Activated naive CD4-positive, alpha-beta T cell treated with anti-CD3 and anti-CD28 coated beads, Interleukin-2, amount 10 ng/mL, durations not matched to agents 7 days and 5 days (primary cell): ENCODE measurements at regions not wholly inside any gene's neighbourhood (a gene's known extent, or its start where the extent isn't known, plus 50 kb on each side); places are given as distances from the start of the nearest gene placed in this dataset.

ENCODE experiments used
- CTCF ChIA-PET: fragments of 350-600 bp; sonication (Branson Sonifier 250); formaldehyde crosslinking; loops from one replicate; lab custom pipeline; 2021; ENCODE audit warnings: antibody characterized with exemption; lab: Charles Lee
- DNase-seq: peaks from one replicate; pipeline ENCODE4 v3.0.0-alpha.2; 2020
- H3K27ac Mint-ChIP-seq: one replicate; pipeline ENCODE4 v1.8.0; 2021; ENCODE audit warnings: mild to moderate bottlenecking, moderate library complexity, mixed read lengths
- H3K27me3 Mint-ChIP-seq: one replicate; pipeline ENCODE4 v1.8.0; 2021; ENCODE audit warnings: mild to moderate bottlenecking, mixed read lengths
- H3K36me3 Mint-ChIP-seq: one replicate; pipeline ENCODE4 v1.8.0; 2021; ENCODE audit warnings: mixed read lengths
- H3K4me1 Mint-ChIP-seq: one replicate; pipeline ENCODE4 v1.8.0; 2021; ENCODE audit warnings: mixed read lengths
- H3K4me3 Mint-ChIP-seq: one replicate; pipeline ENCODE4 v1.8.0; 2021; ENCODE audit warnings: mild to moderate bottlenecking, moderate library complexity, mixed read lengths
- H3K9me3 Mint-ChIP-seq: one replicate; pipeline ENCODE4 v1.8.0; 2021; ENCODE audit warnings: mixed read lengths

GRCh38 chr10:34001087-34001580, 666.7 kb upstream of the NRP1 start:
- Mint-ChIP-seq H3K27ac (no peak overlapping the region), H3K4me1 (no peaks in the 10 kb centered on the region), H3K36me3 (no peaks in the 10 kb centered on the region), H3K27me3 (no peaks in the 10 kb centered on the region), H3K9me3 (no peaks in the 10 kb centered on the region), H3K4me3 (no peak overlapping the region)
- CTCF ChIA-PET: no interaction called here
- DNase-seq: no peak

DNA sequence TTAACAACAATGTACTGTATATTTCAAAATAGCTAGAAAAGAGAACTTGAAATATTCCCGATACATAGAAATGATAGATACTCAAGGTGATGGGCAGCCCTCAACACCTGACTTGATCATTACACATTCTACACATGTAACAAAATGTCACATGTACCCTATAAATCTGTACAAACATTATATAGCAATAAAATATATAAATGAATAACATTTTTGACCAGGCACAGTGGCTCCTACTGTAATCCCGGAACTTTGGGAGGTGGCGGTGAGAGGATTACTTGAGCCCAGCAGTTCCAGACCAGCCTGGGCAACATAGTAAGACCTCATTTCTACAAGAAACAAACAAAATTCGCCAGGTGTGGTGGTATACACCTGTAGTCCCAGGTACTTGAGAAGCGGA, 659.5 kb upstream of the NRP1 start:
- H3K36me3 Mint-ChIP-seq: no peaks in the 10 kb centered on the region
- CTCF ChIA-PET: no interaction called here
- H3K27me3 Mint-ChIP-seq: no peaks in the 10 kb centered on the region
- peaks cover 3% of the 10 kb centered on the region for H3K9me3 Mint-ChIP-seq
- no peak overlapping the region for H3K27ac Mint-ChIP-seq
- DNase-seq: no peak
- no peaks in the 10 kb centered on the region for H3K4me1 Mint-ChIP-seq
- no peak overlapping the region for H3K4me3 Mint-ChIP-seq

DNA sequence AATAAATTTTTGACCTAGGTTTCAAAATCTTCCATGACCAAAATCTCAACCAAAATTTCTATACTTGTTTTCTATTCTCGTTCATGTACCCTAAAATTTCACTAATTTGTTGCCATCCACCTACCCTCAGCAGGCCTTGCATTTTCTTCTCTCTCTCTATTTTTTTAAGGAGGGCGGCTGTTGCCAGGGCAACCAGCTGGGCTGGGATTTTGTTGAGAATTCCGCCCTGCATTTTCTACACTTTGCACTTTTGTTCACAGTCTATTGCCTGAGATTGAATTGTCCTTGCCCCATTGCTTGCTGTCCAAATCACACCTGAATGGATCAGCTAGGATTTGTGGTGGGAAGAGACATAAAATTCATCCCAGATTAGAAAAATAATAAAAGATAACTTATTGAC, 657.5 kb upstream of the NRP1 start:
- H3K36me3 Mint-ChIP-seq: no peaks in the 10 kb centered on the region
- H3K4me1 Mint-ChIP-seq: no peaks in the 10 kb centered on the region
- no peak overlapping the region for H3K27ac Mint-ChIP-seq
- no peak for DNase-seq
- peaks cover 6% of the 10 kb centered on the region for H3K9me3 Mint-ChIP-seq
- H3K27me3 Mint-ChIP-seq: no peaks in the 10 kb centered on the region
- CTCF ChIA-PET: no interaction called here
- H3K4me3 Mint-ChIP-seq: no peak overlapping the region

GRCh38 chr10:33986515-33986914, 652.0 kb upstream of the NRP1 start:
- DNase-seq: no peak
- CTCF ChIA-PET: no interaction called here
- no peaks in the 10 kb centered on the region for H3K4me1 Mint-ChIP-seq
- H3K27ac Mint-ChIP-seq: no peak overlapping the region
- H3K4me3 Mint-ChIP-seq: no peak overlapping the region
- H3K27me3 Mint-ChIP-seq: no peaks in the 10 kb centered on the region
- no peaks in the 10 kb centered on the region for H3K36me3 Mint-ChIP-seq
- H3K9me3 Mint-ChIP-seq: peaks cover 6% of the 10 kb centered on the region

DNA sequence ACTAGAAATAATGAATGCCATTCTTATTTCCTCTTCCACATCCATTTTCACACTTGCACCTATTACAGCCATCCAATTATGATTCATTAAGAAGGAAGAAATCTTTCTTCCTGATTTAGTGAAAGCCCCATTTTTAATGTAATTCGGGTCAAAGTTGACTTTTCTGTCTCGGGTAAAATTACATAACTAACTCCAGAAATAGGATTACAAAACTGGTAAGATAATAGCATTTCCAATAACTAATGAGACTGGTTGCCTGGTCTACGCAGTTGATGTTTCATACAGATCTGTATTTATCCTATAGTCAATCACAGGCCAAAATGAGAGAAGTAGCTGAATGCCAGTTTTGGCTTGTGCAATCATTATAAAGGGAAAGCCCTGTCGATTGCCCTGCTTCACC, 651.5 kb upstream of the NRP1 start:
- Mint-ChIP-seq H3K27me3 (no peaks in the 10 kb centered on the region), H3K4me1 (no peaks in the 10 kb centered on the region), H3K36me3 (no peaks in the 10 kb centered on the region), H3K27ac (no peak overlapping the region), H3K4me3 (no peak overlapping the region), H3K9me3 (peaks cover 5% of the 10 kb centered on the region)
- CTCF ChIA-PET: no interaction called here
- DNase-seq: no peak

GRCh38 chr10:33982995-33983394, 648.5 kb upstream of the NRP1 start:
- Mint-ChIP-seq H3K9me3 (no peaks in the 10 kb centered on the region), H3K36me3 (no peaks in the 10 kb centered on the region), H3K4me3 (no peak overlapping the region), H3K4me1 (no peaks in the 10 kb centered on the region), H3K27me3 (no peaks in the 10 kb centered on the region), H3K27ac (no peak overlapping the region)
- CTCF ChIA-PET: no interaction called here
- no peak for DNase-seq

GRCh38 chr10:33981301-33981700, 646.8 kb upstream of the NRP1 start:
- H3K4me3 Mint-ChIP-seq: no peak overlapping the region
- DNase-seq: no peak
- H3K4me1 Mint-ChIP-seq: no peaks in the 10 kb centered on the region
- H3K27me3 Mint-ChIP-seq: no peaks in the 10 kb centered on the region
- H3K36me3 Mint-ChIP-seq: no peaks in the 10 kb centered on the region
- CTCF ChIA-PET: no interaction called here
- no peak overlapping the region for H3K27ac Mint-ChIP-seq
- H3K9me3 Mint-ChIP-seq: no peaks in the 10 kb centered on the region

- CTCF ChIA-PET: no interaction called here
- Mint-ChIP-seq H3K4me1 (no peaks in the 10 kb centered on the region), H3K27ac (no peak overlapping the region), H3K4me3 (no peak overlapping the region), H3K27me3 (no peaks in the 10 kb centered on the region), H3K9me3 (no peaks in the 10 kb centered on the region), H3K36me3 (no peaks in the 10 kb centered on the region)
- DNase-seq: no peak
Observed at GRCh38 chr10:33979195-33979594, 644.7 kb upstream of the NRP1 start.

DNA sequence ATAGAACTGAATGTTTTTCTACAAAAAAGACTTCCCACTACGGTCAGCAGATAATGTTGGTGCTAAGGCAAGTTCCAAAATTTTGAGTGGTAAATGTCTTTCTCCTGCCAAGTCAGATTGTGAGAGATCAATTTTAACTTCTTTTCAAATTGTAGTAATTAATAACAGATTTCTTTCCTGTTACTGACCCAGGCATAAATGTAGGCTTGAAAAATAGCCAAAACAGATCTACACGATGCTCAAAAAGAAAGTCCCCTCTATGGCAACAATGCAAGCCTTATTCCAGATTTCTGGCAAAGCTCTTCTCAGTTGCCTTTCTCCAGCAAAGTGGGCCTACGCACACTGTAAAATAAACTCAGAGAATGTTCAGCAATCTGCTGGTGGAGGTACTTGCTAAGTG, 641.0 kb upstream of the NRP1 start:
- CTCF ChIA-PET: no interaction called here

GRCh38 chr10:33974976-33975478, 640.6 kb upstream of the NRP1 start:
- CTCF ChIA-PET: no interaction called here

More for the DNA sequence above, 641.0 kb upstream of the NRP1 start:
- H3K27ac Mint-ChIP-seq: no peak overlapping the region
- H3K36me3 Mint-ChIP-seq: no peaks in the 10 kb centered on the region
- H3K27me3 Mint-ChIP-seq: no peaks in the 10 kb centered on the region
- H3K4me1 Mint-ChIP-seq: no peaks in the 10 kb centered on the region
- no peaks in the 10 kb centered on the region for H3K9me3 Mint-ChIP-seq
- no peak for DNase-seq
- no peak overlapping the region for H3K4me3 Mint-ChIP-seq

GRCh38 chr10:33968983-33969382, 634.5 kb upstream of the NRP1 start:
- Mint-ChIP-seq H3K9me3 (no peaks in the 10 kb centered on the region), H3K4me3 (no peak overlapping the region), H3K27me3 (no peaks in the 10 kb centered on the region), H3K27ac (no peak overlapping the region), H3K36me3 (no peaks in the 10 kb centered on the region), H3K4me1 (no peaks in the 10 kb centered on the region)
- CTCF ChIA-PET: no interaction called here
- DNase-seq: no peak

More at GRCh38 chr10:33974976-33975478, 640.6 kb upstream of the NRP1 start:
- Mint-ChIP-seq H3K27me3 (no peaks in the 10 kb centered on the region), H3K36me3 (no peaks in the 10 kb centered on the region), H3K4me1 (no peaks in the 10 kb centered on the region), H3K9me3 (no peaks in the 10 kb centered on the region), H3K27ac (no peak overlapping the region), H3K4me3 (no peak overlapping the region)
- no peak for DNase-seq

GRCh38 chr10:33967606-33968120, 633.2 kb upstream of the NRP1 start:
- Mint-ChIP-seq H3K27me3 (no peaks in the 10 kb centered on the region), H3K9me3 (no peaks in the 10 kb centered on the region), H3K27ac (no peak overlapping the region), H3K4me3 (no peak overlapping the region), H3K4me1 (no peaks in the 10 kb centered on the region), H3K36me3 (no peaks in the 10 kb centered on the region)
- CTCF ChIA-PET: no interaction called here
- DNase-seq: no peak

DNA sequence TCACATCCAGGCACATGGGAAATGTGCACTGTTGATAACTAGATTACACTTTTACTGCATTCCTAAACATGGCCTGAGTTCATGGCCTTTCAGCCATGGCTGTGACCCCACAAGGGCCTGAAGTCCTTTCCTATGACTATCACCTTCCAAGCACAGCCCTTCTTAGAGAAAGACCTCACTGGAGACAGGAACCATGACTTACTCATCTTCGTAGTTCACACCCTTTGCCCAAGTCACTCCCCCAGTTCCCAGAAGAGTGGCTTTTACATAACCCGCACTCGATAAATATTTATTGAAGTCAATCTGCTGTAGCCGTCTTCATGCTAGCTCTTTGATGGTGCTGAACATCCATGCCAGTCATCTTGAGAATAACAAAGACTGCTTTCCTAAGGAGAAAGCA, 632.5 kb upstream of the NRP1 start:
- DNase-seq: no peak
- Mint-ChIP-seq H3K27ac (no peak overlapping the region), H3K36me3 (no peaks in the 10 kb centered on the region), H3K4me3 (no peak overlapping the region), H3K9me3 (no peaks in the 10 kb centered on the region), H3K27me3 (no peaks in the 10 kb centered on the region), H3K4me1 (no peaks in the 10 kb centered on the region)
- CTCF ChIA-PET: no interaction called here

DNA sequence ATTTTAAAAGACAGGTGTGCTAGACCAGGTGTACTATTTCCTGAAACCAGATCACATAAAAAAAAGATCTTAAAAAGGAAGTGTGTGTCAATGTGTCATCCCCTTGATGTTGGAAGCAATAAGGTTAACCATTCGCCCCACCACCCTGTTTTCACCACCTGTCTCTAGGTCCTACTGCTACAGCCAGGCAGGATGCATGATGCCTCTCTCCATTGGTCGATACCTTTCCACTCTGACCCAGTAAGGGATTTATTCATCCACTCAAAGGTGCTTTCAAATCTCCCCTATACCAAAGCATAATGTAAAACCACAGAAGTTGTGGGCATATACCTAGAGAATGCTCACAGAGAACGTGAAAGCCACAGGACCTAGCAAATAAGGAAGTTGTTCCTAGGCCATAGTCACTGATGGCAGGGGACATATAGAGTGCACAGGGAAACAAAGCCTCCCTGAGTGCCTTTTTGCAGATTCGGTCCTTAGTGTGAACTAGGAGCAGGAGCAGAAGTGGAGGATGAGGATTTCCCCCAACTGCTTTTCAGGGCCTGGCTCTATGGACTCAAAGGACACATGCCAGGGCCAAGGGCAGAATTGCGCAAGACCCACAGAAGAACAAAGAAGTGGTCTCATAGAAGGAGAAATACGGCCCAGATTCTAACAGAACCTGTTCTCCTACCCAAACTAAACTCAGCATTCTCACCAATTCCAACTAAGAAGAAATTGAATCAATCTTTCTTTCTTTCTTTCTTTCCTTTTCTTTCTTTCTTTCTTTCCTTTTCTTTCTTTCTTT, 631.5 kb upstream of the NRP1 start:
- Mint-ChIP-seq H3K9me3 (no peaks in the 10 kb centered on the region), H3K4me3 (no peak overlapping the region), H3K27me3 (no peaks in the 10 kb centered on the region), H3K36me3 (no peaks in the 10 kb centered on the region), H3K4me1 (no peaks in the 10 kb centered on the region), H3K27ac (no peak overlapping the region)
- CTCF ChIA-PET: no interaction called here
- no peak for DNase-seq

GRCh38 chr10:33963729-33964128, 629.3 kb upstream of the NRP1 start:
- Mint-ChIP-seq H3K36me3 (no peaks in the 10 kb centered on the region), H3K4me1 (no peaks in the 10 kb centered on the region), H3K4me3 (no peak overlapping the region), H3K9me3 (no peaks in the 10 kb centered on the region), H3K27ac (no peak overlapping the region), H3K27me3 (no peaks in the 10 kb centered on the region)
- CTCF ChIA-PET: no interaction called here
- DNase-seq: no peak
